ENCODE measurements at regions not wholly inside any gene's neighbourhood (a gene's known extent, or its start where the extent isn't known, plus 50 kb on each side); places are given as distances from the start of the nearest gene placed in this dataset.

GRCh38 chr9:107625383-107625984 lies 135.9 kb upstream of the KLF4 start:
- DNase-seq: no peak

DNA sequence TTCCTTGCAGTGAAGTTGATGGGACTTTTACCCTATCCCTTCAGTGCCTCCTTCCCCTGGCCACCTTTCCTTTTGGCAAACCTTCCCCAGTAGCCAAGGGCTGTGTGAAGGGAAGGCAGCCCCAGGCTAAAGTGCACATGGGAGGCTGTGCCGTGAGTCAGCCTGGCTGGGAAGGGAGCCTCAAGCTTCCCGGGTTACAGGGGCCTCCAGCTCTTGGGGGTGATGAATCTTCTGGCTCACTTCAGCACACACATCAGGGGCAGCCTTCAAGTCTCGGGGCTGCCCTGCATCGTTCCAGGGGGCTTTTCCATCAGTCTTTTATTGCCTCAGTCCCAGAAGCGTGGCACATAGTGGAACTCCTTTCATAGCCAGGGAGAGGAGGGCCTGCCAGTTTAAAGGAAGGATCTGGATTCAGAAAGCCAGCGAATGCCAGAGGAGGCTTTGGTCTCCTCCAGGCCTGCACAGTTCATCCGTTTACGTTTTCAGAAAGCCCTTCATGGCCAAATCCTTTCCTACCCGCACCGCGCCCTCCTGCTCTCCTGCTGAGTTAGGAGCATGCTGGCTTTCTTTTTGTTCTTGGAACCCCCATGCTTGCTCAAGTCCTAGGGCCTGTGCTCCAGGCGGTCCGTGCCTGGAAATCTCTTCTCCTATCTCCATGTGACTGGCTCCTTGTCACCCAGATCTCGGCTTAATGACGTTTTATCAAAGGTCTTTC lies 134.8 kb upstream of the KLF4 start:
- DNase-seq: no peak

GRCh38 chr9:107621436-107621835 lies 131.9 kb upstream of the KLF4 start:
- no peak for DNase-seq

DNA sequence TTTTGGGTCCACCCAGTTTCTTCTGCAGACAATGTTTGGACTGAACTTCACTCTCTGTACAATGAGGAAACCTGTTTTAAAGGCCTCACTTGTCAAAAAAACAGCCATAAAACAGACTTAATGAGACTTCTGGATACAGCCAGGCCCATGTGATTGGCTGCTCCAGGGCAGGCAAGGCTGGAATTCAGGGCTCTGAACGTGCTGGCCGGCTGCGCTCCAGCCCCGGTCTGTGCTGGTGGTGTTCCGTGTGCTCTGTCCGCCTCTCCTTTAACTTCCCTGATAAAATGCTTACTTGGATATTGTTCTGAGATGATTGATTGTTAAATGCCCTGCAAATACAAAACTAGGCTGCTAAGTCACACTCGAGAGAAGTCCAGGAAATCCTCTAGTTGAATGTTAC lies 131.2 kb upstream of the KLF4 start:
- DNase-seq: no peak

- DNase-seq: no peak
Observed at GRCh38 chr9:107620236-107620635, 130.7 kb upstream of the KLF4 start.

DNA sequence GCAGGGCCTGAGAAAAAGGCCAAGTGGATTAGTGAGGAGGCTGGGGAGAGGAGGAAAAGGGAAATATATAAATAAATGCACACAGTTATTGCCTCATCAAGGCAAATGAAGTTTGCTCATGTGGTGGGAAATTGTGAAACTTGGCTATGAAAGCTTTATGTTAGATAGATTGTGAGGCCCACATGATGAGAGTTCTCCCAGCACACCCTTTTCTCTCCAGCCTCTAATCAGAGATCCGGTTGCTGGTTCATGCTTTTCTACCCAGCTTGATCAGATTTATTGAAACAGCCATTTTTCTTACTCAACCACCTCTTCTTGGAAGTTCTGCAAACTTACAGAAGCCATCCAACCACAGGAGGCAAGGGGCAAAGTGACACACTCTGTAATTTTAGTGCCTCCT lies 125.8 kb upstream of the KLF4 start:
- no peak for DNase-seq

DNA sequence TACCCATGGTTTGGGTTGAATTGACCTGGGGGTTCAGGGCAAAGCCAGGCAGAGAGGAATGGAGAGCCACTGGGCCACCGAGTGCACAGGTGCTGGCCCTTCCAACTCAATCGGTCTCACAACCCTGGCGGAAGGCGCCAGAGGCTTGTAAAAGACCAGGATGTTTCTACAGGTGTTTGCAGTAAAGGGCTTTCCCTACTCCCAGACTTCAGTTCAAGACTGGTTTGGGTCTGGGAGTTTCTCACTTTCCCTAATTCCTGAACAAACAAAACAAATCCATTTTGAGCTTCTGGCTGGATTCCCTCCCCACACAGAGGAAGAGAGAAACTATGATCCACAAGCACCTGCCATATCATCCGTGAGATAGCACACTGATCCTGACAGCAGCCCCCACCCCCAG lies 125.2 kb upstream of the KLF4 start:
- no peak for DNase-seq

DNA sequence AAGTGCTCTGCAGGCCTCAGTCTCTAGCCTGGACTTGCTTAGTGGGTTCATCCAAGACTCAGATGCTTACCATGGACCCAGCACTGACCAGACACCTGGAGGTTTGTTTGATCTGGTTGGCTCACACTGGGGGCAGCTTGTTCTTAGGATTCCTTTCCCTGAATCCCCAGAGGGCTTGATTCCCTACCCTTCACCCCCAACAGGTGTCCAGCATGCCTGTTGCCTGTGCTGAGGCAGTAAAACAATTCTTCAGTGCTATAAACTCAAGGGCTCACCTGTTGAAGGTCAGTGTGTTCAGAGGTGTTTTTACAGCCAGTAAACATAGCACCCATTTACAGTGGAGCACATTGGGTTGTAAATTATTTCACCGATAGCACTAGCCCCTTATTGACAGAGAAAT lies 123.8 kb upstream of the KLF4 start:
- no peak for DNase-seq

- no peak for DNase-seq
Observed at GRCh38 chr9:107612136-107612535, 122.6 kb upstream of the KLF4 start.

GRCh38 chr9:107609547-107609946 lies 120.0 kb upstream of the KLF4 start:
- DNase-seq: no peak

DNA sequence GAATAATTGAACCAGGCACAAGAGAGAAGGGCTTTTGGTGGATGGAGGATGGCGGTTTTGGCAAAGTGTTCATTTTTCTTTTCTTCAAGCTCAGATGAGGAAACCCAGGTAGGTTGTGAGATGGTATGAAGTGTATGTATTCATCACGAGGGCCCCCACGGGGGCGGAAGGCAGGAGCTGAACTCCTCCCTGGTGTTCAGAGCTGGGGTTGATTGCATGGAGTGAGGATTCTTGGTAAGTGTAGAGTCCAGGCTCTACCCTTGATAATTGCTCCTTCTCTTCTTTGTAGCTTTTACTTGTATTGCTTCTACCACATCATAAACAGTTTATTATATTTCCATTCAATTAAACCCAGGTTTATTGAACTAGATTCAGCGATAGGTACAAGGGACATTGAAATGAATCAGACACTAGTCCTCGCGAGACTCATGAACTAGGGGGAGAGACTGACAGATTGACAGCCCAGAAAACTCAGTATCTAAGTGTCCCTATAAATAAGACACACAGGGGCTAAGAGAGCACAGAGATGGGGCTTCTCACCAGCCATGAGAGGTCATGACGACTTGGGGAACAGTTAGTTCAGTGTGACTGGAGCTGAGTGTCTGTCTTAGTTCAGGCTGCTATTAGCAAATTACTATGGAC lies 116.7 kb upstream of the KLF4 start:
- no peak for DNase-seq

- no peak for DNase-seq
Observed at GRCh38 chr9:107605041-107605440, 115.5 kb upstream of the KLF4 start.

- no peak for DNase-seq
Observed at GRCh38 chr9:107603281-107603680, 113.7 kb upstream of the KLF4 start.

DNA sequence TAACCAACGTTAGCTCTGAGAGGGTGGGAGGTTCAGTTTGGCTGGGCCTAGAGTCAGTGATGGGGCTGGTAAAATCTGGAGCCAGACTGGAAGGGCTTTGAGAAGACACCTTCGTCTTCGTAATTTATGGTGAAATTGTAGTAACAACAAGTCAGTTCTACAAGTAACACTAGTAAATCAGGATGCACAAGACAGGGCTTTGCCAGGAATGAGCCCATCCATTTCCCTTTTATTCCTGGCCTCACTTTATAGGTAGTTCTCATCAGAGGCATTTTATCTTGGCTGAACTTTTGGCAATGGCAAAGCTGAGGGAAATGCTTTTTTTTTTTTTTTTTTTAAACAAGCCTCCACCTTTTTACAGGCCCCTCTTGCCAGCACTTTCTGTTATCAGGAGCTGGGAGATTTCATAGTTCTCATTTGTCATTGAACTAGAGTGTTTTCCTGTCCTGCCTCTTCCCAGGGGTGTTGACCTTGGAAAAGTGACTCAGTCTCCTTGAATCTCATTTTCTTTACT lies 110.5 kb upstream of the KLF4 start:
- DNase-seq: peak; percentile 42

DNA sequence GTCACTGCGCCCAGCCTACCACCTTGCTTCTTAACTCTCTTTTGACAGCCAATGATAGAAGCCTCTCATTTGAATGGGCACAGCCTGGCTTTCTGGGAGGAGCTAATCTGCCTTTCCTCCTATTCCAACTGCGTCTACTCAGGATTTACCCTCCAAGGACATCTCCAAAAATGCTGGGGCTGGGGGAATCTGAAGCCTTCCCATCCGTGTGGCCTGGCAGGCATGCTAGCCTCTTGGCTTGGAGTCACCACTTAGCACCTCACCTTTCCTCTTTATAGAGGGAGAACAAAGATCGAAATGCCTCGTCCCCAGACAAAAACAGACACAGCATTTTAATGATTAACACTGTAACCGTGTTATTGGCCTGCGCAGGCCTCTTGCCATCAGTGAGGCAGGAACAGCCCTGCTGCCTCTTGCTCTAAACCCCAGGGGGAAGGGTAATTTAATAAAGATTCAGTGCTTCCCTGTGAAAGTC lies 108.2 kb upstream of the KLF4 start:
- DNase-seq: no peak

DNA sequence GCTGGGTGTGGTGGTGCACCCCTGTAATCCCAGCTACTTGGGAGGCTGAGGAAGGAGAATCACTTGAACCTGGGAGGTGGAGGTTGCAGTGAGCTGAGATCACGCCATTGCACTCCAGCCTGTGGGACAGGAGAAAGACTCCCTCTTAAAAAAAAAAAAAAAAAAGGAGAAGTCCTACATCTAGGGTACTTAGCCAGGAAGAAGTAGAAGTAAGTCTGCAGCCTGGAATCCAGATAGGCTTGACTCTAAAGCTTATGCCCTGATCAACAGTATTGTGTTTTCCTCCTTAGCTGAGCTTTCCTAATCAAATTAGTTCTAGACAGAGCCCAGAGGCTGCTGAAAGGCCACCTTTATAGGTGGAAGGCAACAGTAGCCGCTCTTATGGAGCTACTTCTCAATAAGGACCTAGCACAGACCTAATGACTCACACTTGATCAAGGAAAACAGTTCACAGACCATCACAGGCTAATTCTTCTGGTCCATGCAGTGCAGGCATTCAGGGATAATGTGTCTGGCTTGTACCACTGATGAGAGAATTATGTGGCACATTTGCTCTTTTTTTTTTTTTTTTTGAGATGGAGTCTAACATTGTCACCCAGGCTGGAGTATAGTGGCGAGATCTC lies 105.5 kb upstream of the KLF4 start:
- no peak for DNase-seq

DNA sequence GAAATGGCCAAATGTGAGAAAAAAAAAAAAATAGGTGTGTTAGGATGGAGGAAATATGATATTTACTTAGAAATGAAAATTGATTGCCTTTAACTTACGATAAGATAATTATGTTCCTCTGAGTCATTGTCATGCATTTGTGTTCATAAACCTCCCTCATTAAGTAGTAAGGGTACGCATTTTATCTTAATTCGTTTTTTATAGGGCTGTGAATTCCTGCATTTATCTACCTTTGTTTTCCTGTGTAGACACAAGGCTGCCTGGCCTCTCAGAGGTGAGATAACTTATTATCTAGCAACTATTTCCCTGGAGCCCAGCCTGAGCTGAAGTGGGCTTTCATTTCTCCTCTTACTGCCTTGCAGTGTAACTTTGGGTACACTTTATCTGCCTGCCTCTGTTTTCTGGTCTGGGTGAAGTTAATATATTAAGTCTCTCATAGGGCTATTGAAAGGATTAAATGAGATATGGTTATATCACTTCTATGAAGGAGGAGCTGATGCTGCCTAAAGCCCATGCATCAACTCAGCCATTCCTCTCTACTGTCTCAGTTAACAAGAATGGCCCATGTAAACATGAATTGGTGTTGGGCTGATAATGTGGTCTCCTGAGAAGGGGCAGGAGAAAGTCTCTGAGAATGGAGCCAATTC lies 103.8 kb upstream of the KLF4 start:
- no peak for DNase-seq

DNA sequence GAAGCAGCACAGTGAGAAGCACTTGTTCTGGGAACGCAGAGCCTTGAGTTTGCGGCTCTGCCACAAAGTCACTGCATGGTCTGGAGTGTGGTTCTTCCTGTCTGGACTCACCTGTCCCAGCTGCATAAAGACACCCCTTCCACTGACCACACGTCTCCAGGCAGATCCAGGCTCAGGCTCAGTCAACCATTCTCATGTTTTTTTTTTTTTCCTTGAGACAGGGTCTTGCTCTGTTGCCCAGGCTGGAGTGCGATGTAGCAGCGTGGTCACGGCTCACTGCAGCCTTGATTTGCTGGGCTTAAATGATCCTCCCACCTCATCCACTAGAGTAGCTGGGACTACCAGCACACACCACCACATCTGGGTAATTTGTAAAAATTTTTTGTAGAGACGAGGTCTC lies 102.9 kb upstream of the KLF4 start:
- DNase-seq: no peak

- DNase-seq: no peak
Observed at GRCh38 chr9:107591781-107592180, 102.2 kb upstream of the KLF4 start.

DNA sequence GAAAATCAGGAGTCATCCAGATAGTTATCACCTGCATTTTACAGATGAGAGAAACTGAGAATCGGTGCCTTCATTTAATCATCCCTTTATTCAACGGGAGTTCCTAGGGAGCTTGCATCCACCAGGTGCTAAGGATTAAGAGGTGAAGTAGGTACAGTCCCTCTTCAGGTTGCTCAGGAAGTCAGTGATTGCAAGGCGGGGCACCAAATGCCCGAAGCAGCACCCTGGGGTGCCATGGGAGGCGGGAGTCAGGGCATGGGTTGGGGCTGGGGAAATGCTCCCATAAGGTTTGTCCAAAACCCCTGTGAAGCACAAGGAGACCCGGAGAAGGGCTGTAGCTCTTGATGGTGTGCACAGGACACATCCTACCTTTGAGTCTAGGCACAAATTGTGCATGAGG lies 98.8 kb upstream of the KLF4 start:
- no peak for DNase-seq

DNA sequence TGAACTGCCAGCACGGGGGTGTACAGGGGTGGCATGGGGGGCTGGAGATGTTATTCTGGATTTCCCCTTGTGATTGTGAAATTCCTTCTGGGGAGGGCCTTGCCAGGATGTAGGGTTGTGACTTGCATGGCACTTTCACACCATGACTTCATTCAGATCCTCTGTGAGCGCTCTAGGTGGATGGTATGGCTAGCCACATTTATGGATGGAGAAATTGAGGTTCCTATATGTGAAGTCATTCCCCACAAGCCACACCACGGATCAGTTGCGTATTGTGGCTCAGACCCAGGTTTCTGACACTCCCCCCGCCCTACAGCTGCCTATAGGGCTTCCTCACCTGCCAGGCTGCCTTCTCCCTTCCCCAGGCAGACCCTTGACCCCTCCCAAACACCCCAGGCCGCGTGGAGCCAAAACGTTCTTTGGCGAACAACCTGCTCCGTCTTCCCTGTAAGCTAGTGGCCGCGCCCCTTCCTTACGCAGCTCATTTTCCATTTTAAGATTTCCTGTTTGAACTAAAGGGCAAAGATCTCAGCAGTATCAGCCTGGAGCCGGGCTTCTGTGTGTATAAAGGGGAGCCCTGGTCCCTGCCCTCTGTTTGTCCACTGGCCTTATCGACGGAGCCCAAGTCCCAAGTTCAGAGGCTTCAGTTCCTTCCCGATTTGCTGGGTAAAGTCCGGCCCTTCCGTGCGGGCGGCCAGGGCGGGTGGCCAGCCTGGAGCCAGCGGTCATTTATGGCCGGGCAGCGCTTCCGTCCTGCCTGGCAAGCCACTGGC lies 97.8 kb upstream of the KLF4 start:
- peak; percentile 64 for DNase-seq

- no peak for DNase-seq
Observed at GRCh38 chr9:107586493-107586892, 96.9 kb upstream of the KLF4 start.

Data from dermis blood vessel endothelial cell (primary cell).